Neural progenitor cell (in vitro differentiated cells): ENCODE measurements at regions not wholly inside any gene's neighbourhood (a gene's known extent, or its start where the extent isn't known, plus 50 kb on each side); places are given as distances from the start of the nearest gene placed in this dataset.

Experiments used
- DNase-seq: peaks from one replicate; pipeline ENCODE4 v3.0.0-alpha.2; 2016; ENCODE audit warnings: low spot score
- H2AFZ ChIP-seq: fragments of 200-600 bp; sonication (generic); replicated peaks from 2 replicates; pipeline ENCODE4 v1.6.1; 2016; ENCODE audit warnings: antibody characterized with exemption
- H3F3A ChIP-seq: fragments of 200-600 bp; sonication (generic); 2 replicates; pipeline ENCODE4 v1.6.1; 2016; ENCODE audit warnings: antibody characterized with exemption, low read depth
- H3K27ac ChIP-seq: fragments of 200-600 bp; sonication (generic); 2 replicates; pipeline ENCODE4 v1.5.1; 2016; ENCODE audit warnings: mild to moderate bottlenecking
- H3K27me3 ChIP-seq: fragments of 200-600 bp; sonication (generic); 2 replicates; pipeline ENCODE4 v1.6.1; 2016; ENCODE audit warnings: mild to moderate bottlenecking, moderate library complexity
- H3K36me3 ChIP-seq: fragments of 200-600 bp; sonication (generic); 2 replicates; pipeline ENCODE4 v1.5.1; 2016
- H3K4me1 ChIP-seq: fragments of 200-600 bp; sonication (generic); 2 replicates; pipeline ENCODE4 v1.6.1; 2016; ENCODE audit warnings: mixed run types
- H3K4me2 ChIP-seq: fragments of 200-600 bp; sonication (generic); 2 replicates; pipeline ENCODE4 v1.6.1; 2016
- H3K4me3 ChIP-seq: fragments of 200-600 bp; sonication (generic); 2 replicates; pipeline ENCODE4 v1.5.1; 2016
- H3K79me2 ChIP-seq: fragments of 200-600 bp; sonication (generic); 2 replicates; pipeline ENCODE4 v1.6.1; 2016; ENCODE audit warnings: low read depth
- H3K9ac ChIP-seq: fragments of 200-600 bp; sonication (generic); 2 replicates; pipeline ENCODE4 v1.6.1; 2016
- H3K9me3 ChIP-seq: fragments of 200-600 bp; sonication (generic); 2 replicates; pipeline ENCODE4 v1.5.1; 2016; ENCODE audit warnings: low read depth
- H4K20me1 ChIP-seq: fragments of 200-600 bp; sonication (generic); 2 replicates; pipeline ENCODE4 v1.6.1; 2016; ENCODE audit warnings: low read depth
- H3K27ac Mint-ChIP-seq: 3 replicates; pipeline ENCODE4 v1.8.0; 2021; ENCODE audit warnings: mixed read lengths
- H3K27me3 Mint-ChIP-seq: 2 replicates; pipeline ENCODE4 v1.8.0; 2022; ENCODE audit warnings: low read depth, mild to moderate bottlenecking, inconsistent platforms, moderate library complexity, mixed read lengths; ENCODE audit not compliant: insufficient read depth
- H3K36me3 Mint-ChIP-seq: 3 replicates; pipeline ENCODE4 v1.8.0; 2021; ENCODE audit warnings: mixed read lengths
- H3K4me1 Mint-ChIP-seq: 3 replicates; pipeline ENCODE4 v1.8.0; 2021; ENCODE audit warnings: mixed read lengths
- H3K4me3 Mint-ChIP-seq: 3 replicates; pipeline ENCODE4 v1.8.0; 2021; ENCODE audit warnings: mild to moderate bottlenecking, moderate library complexity, mixed read lengths
- H3K9me3 Mint-ChIP-seq: 3 replicates; pipeline ENCODE4 v1.8.0; 2020; ENCODE audit warnings: mixed read lengths
- EZH2 ChIP-seq: fragments of 200-600 bp; sonication (generic); IDR thresholded peaks from 2 replicates; pipeline ENCODE4 v1.6.1; 2017; ENCODE audit warnings: antibody characterized with exemption, mild to moderate bottlenecking, moderate library complexity
- EZH2phosphoT487 ChIP-seq: fragments of 200-600 bp; sonication (generic); IDR thresholded peaks from 2 replicates; pipeline ENCODE4 v1.6.1; 2017; ENCODE audit warnings: antibody characterized with exemption
- TF ChIP-seq, protein P1 (sequence below): fragments of 200-600 bp; sonication (generic); IDR thresholded peaks from 2 replicates; pipeline ENCODE4 v1.5.1; 2017; ENCODE audit warnings: antibody characterized with exemption, mild to moderate bottlenecking

DNA sequence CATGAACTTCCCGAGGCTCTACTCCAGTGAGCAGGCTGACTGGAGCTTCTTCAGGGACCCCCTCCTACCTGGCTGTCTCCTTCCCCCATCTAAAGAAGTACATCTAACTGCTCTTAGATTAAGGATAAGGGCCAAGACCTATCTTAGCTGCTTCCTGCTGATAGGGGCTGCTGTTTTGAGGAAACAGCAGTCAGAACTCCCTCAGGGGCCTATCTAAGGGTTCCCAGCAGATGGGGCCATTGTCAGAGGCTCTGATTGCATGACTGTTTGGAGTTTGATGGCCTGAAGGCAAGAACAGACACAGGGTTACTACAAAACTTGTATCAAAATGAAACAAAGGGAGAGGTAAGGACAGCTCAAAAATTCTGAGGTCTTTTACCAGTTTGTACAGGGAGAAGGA lies 2636.9 kb upstream of the PCDH20 start:
- no peak overlapping the region for H3K4me3 ChIP-seq
- no peaks in the 10 kb centered on the region for H3K36me3 ChIP-seq
- H3K27ac Mint-ChIP-seq: no peak overlapping the region
- no peaks in the 10 kb centered on the region for H3K4me1 ChIP-seq
- H3K9ac ChIP-seq: no peak overlapping the region
- H3K4me3 Mint-ChIP-seq: no peak overlapping the region
- no peaks in the 10 kb centered on the region for H3K27me3 Mint-ChIP-seq
- H2AFZ ChIP-seq: peak overlapping the region; percentile 9
- no peaks in the 10 kb centered on the region for H3K9me3 ChIP-seq
- TF ChIP-seq EZH2phosphoT487 (no peak), EZH2 (no peak)
- TF ChIP-seq, protein P1, sequence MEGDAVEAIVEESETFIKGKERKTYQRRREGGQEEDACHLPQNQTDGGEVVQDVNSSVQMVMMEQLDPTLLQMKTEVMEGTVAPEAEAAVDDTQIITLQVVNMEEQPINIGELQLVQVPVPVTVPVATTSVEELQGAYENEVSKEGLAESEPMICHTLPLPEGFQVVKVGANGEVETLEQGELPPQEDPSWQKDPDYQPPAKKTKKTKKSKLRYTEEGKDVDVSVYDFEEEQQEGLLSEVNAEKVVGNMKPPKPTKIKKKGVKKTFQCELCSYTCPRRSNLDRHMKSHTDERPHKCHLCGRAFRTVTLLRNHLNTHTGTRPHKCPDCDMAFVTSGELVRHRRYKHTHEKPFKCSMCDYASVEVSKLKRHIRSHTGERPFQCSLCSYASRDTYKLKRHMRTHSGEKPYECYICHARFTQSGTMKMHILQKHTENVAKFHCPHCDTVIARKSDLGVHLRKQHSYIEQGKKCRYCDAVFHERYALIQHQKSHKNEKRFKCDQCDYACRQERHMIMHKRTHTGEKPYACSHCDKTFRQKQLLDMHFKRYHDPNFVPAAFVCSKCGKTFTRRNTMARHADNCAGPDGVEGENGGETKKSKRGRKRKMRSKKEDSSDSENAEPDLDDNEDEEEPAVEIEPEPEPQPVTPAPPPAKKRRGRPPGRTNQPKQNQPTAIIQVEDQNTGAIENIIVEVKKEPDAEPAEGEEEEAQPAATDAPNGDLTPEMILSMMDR: no peak
- H3K27ac ChIP-seq: no peak overlapping the region
- H3K4me1 Mint-ChIP-seq: no peaks in the 10 kb centered on the region
- H4K20me1 ChIP-seq: no peaks in the 10 kb centered on the region
- DNase-seq: no peak
- H3K4me2 ChIP-seq: no peak overlapping the region
- no peaks in the 10 kb centered on the region for H3K36me3 Mint-ChIP-seq
- no peaks in the 10 kb centered on the region for H3K27me3 ChIP-seq
- no peaks in the 10 kb centered on the region for H3K79me2 ChIP-seq
- H3K9me3 Mint-ChIP-seq: no peaks in the 10 kb centered on the region
- no peaks in the 10 kb centered on the region for H3F3A ChIP-seq

DNA sequence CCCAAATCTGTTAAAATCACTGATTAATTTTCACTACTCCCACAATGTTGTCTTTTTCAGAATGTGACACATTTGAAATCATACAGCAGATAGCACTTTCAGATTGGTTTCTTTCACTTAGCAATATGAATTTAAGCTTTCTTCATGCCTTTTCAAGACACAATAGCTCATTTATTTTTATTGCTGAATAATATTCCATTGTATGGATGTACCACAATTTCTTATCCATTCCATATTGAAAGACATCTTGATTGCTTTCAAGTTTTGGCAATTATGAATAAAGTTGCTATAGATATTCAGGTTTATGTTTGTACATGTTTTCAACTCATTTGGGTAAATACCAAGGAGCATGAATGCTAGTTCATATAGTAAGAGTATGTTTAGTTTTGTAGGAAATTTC lies 2635.6 kb upstream of the PCDH20 start:
- Histone ChIP-seq H3K79me2 (no peaks in the 10 kb centered on the region), H2AFZ (no peak overlapping the region), H4K20me1 (no peaks in the 10 kb centered on the region), H3K4me2 (no peak overlapping the region), H3K4me3 (no peak overlapping the region), H3K4me1 (no peaks in the 10 kb centered on the region), H3K9ac (no peak overlapping the region), H3K9me3 (no peaks in the 10 kb centered on the region), H3K36me3 (no peaks in the 10 kb centered on the region), H3K27ac (no peak overlapping the region), H3K27me3 (no peaks in the 10 kb centered on the region), H3F3A (no peaks in the 10 kb centered on the region)
- Mint-ChIP-seq H3K4me3 (no peak overlapping the region), H3K27me3 (no peaks in the 10 kb centered on the region), H3K27ac (no peak overlapping the region), H3K9me3 (no peaks in the 10 kb centered on the region), H3K36me3 (no peaks in the 10 kb centered on the region), H3K4me1 (no peaks in the 10 kb centered on the region)
- DNase-seq: no peak
- TF ChIP-seq EZH2phosphoT487 (no peak), EZH2 (no peak)
- TF ChIP-seq, protein P1: no peak

DNA sequence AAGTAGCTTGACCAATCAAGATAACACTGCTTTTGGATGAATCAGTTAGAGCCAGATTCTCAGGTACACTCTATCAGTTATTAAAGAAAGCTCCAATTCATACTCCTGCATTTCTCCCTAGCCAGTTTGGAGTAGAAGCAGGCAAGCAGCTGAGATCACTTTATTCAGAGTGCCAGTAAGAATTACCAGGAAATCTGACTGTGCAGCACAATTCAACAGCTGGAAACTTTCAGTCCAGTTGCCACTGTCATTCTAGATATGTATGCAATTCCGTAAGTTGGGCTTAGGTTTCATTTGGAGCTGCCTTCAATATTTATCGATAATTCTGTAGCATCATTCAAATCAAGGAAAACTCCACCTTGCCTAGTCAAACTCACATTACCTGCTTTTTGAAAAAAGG lies 2625.6 kb upstream of the PCDH20 start:
- Mint-ChIP-seq H3K36me3 (no peaks in the 10 kb centered on the region), H3K4me3 (no peak overlapping the region), H3K9me3 (no peaks in the 10 kb centered on the region), H3K4me1 (no peaks in the 10 kb centered on the region), H3K27me3 (no peaks in the 10 kb centered on the region), H3K27ac (no peak overlapping the region)
- Histone ChIP-seq H3K27ac (no peak overlapping the region), H3K4me3 (no peak overlapping the region), H3K27me3 (no peaks in the 10 kb centered on the region), H3K9me3 (no peaks in the 10 kb centered on the region), H3K4me1 (no peaks in the 10 kb centered on the region), H3F3A (no peaks in the 10 kb centered on the region), H3K36me3 (no peaks in the 10 kb centered on the region), H3K9ac (no peak overlapping the region), H3K4me2 (no peak overlapping the region), H2AFZ (peak overlapping the region; percentile 13), H4K20me1 (no peaks in the 10 kb centered on the region), H3K79me2 (no peaks in the 10 kb centered on the region)
- TF ChIP-seq EZH2: no peak
- TF ChIP-seq, protein P1: no peak
- TF ChIP-seq EZH2phosphoT487: no peak
- DNase-seq: no peak

DNA sequence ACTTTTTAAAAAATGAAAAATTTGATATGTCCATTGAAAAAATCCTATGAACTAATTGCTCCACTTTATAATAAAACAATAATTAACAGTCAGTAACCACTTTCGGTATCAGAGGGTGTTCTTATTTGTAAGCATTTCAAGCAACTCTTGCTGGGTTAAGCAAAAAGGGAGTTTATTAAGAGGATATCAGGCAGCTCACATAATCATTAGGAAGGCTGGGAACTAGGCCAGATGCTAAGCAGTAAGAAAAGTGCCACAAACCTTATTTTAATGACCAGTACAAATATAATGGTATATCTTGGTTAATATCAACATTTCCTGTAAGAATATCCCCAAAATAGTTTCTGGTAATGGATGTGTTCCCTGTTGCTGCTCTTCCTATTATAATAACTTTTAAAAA lies 2618.3 kb upstream of the PCDH20 start:
- no peaks in the 10 kb centered on the region for H3K4me1 ChIP-seq
- no peak overlapping the region for H3K4me2 ChIP-seq
- TF ChIP-seq, protein P1: no peak
- TF ChIP-seq EZH2phosphoT487 (no peak), EZH2 (no peak)
- H3K4me3 Mint-ChIP-seq: no peak overlapping the region
- H3F3A ChIP-seq: no peaks in the 10 kb centered on the region
- H3K9me3 ChIP-seq: no peaks in the 10 kb centered on the region
- no peaks in the 10 kb centered on the region for H3K4me1 Mint-ChIP-seq
- no peaks in the 10 kb centered on the region for H3K27me3 Mint-ChIP-seq
- H3K79me2 ChIP-seq: no peaks in the 10 kb centered on the region
- H4K20me1 ChIP-seq: no peaks in the 10 kb centered on the region
- H2AFZ ChIP-seq: peak overlapping the region; percentile 87
- DNase-seq: no peak
- no peak overlapping the region for H3K27ac ChIP-seq
- no peaks in the 10 kb centered on the region for H3K9me3 Mint-ChIP-seq
- no peaks in the 10 kb centered on the region for H3K36me3 ChIP-seq
- no peak overlapping the region for H3K27ac Mint-ChIP-seq
- no peak overlapping the region for H3K4me3 ChIP-seq
- H3K27me3 ChIP-seq: no peaks in the 10 kb centered on the region
- H3K9ac ChIP-seq: no peak overlapping the region
- no peaks in the 10 kb centered on the region for H3K36me3 Mint-ChIP-seq
